HG02763 (cell line): ENCODE measurements at regions not wholly inside any gene's neighbourhood (a gene's known extent, or its start where the extent isn't known, plus 50 kb on each side); places are given as distances from the start of the nearest gene placed in this dataset.
A peak's percentile ranks its signal among the peaks of the same experiment; 100 is the strongest.
"Not testable (repeated sequence)": the region's sequence is repeated elsewhere in the genome, so short reads cannot be mapped to it uniquely, and the experiment has no call there.

Experiments
- ATAC-seq: cut with Tn5 transposase; IDR thresholded peaks from one replicate; pipeline ENCODE4 v1.9.1; 2021; ENCODE audit warnings: mild to moderate bottlenecking, moderate library complexity; ENCODE audit not compliant: unreplicated experiment

DNA sequence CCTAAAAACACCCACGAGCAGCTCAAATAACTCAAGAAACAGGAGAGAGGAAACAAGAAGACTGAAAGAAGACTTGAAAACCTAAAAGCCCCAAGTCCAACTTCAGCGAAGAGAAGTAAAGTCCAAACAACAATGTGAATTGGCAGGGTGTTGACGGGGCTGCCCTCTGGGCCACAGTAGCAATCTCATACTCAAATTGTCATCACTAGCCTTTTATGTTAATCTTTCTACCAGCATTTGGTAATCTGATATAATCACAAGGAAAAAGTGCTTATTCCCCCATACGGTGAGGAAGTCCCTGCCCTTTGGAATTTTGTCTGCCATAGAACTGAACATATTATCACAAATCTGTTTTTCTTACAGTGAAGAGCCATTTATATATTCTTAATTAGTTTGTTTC is 51.5 kb upstream of the IFNE start:
- no peak for ATAC-seq

DNA sequence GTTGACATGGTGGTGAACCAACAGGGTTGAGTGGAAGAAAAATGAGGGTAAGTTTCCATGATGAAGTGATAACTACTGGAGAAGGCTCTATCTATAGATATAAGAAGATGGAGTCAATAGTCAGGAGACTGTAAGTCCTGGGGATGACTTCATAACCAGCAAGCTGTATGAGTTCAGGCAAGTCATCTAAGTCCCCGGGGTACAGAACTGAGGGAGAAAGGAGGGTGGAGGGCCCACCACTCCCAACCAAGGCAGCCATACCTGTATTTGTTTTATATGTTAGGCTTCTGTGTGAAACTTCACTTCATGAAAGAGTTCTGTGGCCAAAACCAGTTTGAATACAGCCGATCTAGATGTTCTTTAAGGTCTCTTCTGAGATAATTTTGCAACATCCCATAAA is 53.3 kb upstream of the IFNE start:
- ATAC-seq, result no peak

DNA sequence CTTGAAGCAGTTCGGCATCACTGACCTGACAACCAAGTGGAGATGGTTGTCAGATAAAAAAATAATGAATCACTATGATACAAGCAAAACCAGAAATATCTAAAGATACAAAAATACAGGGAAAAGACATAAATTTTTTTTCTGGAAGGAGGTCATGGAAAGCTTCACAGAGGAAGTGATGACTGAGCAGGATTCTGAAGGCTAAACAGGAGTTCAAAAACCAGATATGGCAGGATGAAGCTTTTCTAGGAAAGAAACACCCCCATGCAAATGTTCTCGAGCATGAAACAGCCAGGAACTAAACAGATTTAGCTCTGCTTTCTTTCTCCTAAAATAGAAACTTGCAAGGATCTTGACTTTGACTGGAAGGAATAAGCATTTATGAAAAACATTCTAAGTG is 60.7 kb upstream of the IFNE start:
- ATAC-seq, result no peak

DNA sequence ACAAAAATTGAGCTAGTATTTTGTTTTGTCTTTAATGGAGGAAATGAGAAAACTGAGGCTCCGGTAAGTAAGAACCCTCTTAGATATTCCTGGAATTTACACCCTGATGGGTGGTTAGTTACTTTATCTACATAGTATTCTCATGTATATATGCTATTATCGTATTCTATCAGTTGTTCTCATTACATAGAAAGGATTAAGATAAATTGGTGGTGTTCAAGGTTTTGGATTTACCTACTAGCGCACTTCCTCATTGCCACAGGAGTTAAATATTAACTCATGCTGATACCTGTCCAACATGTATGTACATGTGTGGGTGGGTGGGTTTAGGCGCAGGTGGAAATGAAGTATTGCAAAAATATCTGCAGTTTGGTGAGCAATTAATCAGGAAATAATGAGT is 61.1 kb upstream of the IFNE start:
- ATAC-seq, result no peak

DNA sequence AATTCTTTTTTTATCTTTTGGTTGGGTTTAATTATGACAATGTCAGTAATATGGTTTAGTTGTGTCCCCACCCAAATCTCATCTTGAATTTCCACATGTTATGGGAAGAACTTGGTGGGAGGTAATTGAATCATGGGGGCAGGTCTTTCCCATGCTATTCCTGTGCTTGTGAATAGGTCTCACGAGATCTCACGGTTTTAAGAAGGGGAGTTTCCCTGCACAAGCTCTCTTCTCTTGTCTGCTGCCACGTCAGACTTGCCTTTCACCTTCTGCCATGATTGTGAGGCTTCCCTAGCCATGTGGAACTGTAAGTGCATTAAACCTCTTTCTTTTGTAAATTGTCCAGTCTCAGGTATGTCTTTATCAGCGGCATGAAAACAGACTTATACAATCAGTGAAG is 61.7 kb upstream of the IFNE start:
- ATAC-seq, result not testable (repeated sequence)

DNA sequence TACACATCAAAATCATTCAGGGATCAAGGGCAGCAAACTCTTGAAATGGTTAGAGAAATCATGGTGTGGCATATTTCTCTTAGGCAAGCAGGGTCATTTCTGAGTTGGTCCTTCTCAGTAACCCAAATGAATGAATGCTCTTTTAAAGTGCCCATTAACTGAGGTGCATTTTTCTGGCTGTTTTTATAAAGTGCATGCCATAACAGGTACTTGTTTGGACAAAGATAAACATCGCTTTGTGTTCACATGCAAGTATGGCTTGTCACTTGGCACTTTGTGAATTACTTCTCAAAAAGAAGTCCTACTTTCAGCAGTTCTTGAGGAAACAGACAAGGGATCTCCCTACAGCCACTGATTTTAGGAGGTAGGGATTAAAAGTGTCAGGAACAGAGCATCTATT is 64.8 kb upstream of the IFNE start:
- no peak for ATAC-seq

DNA sequence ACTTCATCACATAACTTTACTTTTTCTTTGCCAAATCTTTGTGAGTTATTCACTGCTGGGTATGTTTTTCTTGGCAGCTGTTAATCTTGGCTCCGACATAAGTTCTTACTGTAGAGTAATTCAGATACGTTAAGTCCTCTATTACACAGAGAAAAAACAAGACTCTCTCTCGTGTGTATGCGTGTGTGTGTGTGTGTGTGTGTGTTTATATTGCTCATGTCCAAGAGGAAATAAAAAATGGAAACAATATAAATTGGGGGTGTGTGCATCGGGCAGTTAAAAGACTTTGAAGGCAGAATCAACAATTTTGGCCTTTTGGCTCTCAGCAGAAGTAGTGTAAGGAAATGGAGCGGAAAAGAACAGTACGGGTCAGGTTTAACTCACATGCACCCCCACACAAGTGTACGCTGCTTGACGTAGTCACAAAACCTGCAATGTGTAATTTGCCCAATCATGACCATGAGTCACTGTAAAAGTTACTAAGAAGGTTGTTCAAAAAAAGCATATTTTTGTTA is 67.2 kb upstream of the IFNE start:
- no peak for ATAC-seq

DNA sequence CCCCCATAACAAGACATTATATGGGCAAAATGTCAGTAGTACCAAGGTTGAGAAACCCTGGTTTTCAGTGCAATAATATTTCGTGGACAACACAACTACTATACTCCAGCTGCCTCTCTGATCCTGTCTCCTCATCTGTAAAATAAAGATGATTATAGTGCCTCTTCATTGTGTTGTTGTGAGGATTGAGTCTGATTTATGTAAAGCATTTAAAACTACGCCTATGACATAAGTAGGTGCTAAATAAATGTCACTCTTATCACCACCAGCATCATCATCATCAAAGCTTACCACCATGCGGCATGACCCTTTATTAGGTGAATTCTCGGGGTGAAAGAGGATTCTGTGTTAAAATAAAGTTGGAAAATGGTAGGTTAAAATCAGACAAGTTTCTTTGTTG is 67.8 kb upstream of the IFNE start:
- ATAC-seq, result no peak

DNA sequence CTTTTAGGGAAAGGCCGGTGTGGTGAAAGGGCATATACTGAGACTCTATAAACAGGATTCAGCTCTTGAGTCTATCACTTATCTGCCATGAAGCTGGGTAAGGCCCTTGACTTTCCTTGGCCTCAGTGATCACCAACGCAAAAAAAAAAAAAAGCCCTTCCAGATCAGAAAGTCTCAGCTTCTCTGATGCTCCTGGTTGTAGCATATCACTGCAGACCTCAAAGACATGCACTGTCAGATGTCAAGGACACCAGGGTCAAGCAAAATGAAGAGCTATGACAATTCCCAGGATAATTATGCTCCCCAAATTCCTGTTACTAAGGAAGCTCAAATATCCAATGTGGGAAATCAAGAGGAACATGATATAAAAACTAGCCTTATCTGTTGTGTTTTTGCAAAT is 68.3 kb upstream of the IFNE start:
- ATAC-seq, result no peak

DNA sequence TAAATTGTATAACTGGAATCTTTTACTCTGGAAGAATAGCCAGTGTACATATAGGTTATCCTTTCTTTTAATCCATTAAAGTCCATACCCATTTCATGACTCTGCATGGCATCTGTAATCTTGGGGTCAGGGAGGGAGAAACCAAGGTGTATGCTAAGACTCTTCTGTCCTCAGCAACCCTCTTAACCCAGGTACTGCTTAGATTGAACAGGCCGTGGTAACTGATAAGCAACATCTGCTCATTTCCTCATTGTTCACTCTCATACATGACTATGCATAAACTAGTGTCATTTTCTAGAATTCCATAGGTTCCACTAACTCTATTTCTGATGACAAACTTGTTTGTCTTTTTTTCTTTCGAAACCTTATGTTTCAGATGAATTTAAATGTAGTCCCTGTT is 69.3 kb upstream of the IFNE start:
- no peak for ATAC-seq

DNA sequence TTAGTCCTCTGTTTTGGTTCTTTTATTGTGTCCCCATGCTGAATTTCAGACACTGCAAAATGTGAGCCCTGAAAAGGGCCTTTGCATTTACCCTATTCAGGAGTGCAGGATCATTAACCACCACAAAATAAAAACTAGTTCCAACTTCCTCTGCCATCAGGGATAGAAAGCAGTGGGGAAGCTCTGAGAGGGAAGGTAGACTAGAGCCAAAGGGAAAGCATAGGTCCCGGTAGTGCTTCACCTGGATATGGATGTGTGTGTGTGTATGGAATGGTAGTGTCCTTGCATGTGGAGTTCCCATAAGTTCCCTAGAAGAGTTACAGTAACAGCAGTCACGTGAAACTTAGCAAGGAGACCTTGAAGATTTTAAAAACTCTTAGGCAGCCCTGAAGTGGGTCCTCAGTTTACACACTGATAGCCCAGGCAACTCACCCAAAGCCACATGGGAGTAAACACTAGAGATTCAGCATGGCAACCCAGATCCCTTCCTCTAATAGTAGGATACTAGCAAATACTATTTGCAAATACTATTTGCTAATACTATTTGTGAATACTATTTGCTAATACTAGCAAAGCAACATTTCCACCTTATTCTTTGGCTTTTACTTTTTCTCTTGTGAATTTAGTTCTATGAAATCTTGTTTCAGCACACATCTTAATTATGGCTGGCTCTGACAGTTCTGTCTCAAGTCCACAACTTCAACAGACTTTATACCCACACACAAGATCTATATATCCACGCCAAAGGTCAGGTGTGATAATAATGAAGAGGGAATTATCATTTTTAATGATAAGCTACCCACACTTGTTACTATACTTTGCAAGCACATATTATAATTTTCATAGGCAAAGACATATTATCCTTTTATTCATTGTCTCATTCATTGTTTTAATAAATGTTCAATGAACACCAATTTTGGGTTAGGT is 70.4 kb upstream of the IFNE start:
- ATAC-seq, result no peak

DNA sequence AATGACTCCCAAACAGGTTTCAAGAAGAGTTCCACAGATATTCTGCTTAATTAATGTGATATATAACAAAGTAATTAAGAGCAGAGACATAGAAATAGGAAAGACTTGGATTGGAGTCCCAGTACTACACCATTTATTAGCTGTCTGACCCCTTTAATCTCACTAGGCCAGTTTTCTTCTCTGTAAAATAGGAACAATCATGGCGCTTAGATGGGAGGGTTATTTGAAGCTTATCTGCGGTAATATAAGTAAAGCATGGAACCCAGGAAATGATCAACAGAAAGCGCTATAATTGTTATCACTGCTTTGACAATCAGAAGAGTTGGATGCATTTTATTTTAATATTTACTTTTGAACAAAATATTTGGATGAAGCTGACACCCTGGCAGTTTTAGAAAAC is 71.3 kb upstream of the IFNE start:
- ATAC-seq, result no peak

DNA sequence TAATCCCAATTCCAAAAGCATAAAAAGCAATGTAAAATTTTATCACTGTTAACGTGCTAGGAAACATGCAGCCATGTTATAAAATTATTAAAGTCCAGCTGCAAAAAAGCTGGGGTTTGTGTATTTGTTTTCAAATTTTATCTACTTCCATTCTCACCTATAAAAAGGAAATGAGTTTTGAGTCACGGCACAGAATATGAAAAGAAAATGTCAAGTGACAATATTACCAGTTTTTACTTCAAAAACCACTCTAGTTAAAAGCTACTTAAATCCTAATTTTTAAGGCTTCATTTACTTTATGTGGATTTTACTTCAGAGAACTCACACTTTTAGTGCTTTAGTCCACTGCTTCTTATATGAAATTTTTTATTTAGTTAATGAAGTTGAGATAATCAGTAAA is 72.7 kb upstream of the IFNE start:
- no peak for ATAC-seq

DNA sequence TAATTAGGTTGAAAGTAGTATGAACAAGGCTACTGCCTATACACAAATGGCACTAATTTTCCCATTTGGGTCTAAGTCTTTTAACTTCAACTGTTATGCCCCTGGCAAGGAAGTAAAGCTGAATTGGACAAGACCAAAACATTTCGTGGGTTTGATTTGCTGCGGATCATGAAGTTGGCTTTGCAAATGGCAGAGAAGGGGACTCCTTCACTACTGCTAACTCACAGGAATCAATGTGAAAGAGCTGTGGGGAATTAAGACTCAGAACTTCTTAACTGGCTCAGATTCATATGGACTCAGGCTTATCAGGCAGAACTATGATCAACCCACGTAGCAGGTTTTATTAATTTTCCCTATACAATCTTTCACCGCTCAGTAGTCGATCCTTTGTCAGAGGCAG is 73.8 kb upstream of the IFNE start:
- no peak for ATAC-seq

DNA sequence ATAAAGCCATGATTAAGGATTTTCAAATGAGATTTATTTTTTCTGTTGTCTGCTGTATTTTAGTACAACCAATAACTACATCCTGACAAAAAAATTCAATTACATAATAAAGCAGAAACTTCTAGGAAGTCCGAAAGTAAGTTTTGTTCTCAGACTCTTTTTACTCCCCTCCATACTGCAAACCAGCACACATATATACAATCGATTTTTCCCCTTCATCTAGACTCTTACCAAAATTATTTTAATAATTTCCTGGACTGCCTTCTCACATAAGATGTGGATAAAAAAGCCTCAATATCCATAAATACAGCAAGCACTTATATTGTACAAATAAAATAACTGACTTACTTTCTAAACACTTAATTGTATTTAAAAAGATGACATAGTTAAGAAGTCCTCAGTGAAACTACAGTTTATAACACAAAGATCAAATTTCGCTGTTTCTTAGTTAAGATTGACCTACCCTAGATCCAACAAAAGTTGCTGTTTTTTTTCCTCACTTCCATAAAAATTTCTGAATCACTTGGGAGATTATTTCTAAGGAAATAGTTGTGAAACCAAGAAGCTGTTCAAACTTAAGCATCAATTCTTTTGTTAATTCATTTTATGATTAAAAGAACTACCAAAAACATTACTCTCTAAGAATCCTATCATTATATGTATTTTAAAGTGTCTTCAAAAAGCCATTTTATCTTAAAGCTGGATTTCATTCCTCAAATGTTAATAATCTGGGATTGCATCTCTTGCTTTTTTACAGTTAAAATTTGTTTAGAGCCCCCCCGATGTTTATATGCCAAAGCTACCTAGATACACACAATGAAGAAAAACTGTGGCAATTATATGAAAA is 74.7 kb upstream of the IFNE start:
- no peak for ATAC-seq

DNA sequence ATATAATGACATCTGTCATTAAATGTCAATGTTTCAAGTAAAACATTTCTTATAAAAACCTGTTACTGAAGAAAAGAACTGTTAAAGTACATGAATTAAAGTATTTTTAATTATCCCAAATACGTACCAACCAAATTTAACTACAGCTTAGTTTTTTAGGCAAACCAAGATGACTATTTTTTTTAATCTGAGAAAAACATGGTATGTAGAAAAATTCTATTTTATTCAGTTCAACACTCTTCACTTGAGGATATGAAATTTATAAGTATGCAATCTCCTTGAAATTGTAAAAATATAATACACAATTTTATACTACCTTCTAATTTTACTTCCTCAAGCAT is 75.3 kb upstream of the IFNE start:
- ATAC-seq, result no peak

DNA sequence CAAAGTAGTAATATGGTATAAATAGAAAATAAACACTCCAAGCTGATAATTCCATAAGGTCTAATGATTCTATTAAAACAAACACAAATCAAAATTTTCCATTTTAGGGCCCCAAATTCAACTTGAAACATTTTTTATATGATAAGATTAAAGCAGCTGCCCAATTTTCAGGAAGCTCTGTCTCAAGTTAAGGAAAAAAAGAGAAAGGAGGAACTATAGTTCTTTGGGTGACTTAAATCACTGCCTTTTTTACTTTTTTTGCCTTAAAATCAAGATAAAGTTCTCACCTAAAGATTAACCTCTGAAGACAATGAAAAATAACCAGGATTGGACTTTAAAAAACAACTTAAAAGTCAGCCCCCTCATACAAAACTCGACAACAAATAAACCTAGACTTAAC is 76.0 kb upstream of the IFNE start:
- no peak for ATAC-seq

DNA sequence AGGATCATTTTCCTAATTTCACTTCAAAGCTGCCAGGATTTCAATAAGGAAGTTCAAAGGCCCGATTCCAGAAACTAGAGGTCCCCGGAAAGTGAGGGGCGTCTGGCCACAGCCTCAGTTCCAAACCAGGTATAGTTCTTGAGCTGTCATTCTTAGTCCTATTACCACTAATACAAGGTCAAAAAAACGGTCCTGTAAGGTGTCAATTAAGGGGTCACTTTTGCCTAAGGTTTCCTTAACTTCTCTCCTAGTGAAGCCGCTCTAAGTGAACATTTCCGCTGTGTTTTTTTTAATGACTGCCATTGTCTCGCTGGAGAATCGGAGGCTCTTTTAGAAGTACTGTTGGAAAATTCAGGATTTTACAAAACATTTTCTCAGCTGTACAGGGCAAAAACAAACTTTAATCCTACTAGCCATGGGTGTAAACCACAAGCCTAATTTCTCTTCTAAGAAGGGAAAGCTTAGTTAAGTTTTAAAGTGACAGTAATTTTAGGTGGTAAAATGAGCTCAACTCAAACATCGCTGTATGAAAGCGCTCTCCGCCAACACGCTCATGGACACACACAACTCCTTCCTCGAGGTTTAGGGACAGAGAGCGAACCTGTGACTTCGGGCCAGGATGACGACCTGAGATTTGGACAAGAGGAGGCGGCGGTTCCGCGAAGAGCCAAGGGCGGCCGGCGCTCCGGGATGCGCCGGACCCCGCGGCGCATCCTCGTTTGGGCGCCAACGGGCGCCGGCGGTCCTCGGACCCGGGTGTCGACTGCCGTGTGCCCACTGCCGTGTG is 76.7 kb upstream of the IFNE start:
- peak; percentile 10 for ATAC-seq

DNA sequence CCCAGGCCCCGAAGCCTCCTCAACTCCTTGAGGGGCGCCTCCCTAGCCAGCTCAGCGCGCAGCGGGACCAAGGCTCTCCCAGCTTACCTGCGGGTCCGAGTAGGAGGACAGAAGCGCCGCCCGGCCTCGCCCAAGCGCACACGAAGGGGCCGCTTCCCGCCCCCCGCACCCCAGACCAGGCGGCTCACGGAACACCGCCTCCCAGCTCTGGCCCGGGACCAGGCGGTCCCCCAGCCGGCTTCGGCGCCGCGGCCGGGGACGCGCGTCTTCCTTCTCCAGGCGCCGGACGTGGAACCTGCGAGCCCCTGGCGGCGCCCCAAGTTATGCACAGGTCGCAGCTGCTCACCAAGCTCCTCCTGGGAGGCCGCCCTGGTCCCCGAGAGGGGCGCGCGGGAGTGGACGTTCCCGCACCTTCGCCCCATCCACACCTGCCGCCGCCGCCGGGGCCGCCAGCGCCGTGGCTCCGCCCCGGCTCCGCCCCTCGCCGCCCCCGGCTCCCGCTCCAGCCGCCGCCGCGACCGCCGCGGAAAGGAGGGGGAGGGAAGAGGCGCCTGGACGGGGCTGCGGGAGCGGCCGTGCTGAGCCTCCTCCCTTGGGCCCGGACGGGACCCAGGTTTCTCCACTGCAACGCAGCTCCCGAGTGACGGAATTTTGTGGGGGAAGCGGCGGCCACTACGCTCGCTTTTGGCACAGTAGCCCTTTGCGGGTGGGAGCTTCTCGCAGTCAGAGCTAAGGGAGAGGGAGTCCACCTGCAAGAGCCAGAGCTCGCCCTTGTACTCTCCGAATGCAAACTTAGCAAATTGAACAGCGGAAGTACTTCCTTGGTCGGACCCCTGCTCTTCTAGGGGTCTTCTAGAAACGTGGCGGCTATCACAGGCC is 77.5 kb upstream of the IFNE start:
- ATAC-seq, result peak; percentile 62

DNA sequence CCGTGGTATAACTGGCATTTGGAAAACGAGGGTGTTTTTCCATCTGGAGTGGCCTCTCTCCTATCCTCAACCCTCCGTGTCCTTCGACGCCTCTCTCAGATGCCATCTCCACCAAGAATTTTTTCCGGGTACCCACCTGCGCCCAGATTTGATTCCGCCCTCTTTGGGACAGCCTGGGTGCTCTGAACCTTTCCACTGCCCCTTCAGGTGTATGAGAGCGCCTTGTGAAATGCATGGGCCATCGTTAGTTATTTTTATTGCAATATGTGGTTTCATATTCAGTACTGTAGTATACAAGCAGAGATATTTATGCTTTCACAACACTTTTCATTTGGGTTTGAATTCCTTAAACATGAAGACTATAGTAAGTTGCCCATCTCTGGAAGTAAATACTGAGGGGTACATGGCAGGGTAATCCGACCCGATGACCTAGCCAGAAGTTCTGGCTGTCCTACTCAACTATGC is 78.2 kb upstream of the IFNE start:
- ATAC-seq, result no peak
